Endothelial cell (in vitro differentiated cells): ENCODE measurements at regions not wholly inside any gene's neighbourhood (a gene's known extent, or its start where the extent isn't known, plus 50 kb on each side); places are given as distances from the start of the nearest gene placed in this dataset.
"Not testable (repeated sequence)": the region's sequence is repeated elsewhere in the genome, so short reads cannot be mapped to it uniquely, and the experiment has no call there.

ENCODE experiments used
- DNase-seq: peaks from one replicate; pipeline ENCODE4 v3.0.0; 2021; ENCODE audit warnings: low spot score
- H3K27ac Mint-ChIP-seq: one replicate; pipeline ENCODE4 v1.8.0; 2021; ENCODE audit warnings: mixed read lengths, inconsistent platforms; ENCODE audit not compliant: unreplicated experiment
- H3K27me3 Mint-ChIP-seq: one replicate; pipeline ENCODE4 v1.8.0; 2021; ENCODE audit warnings: mild to moderate bottlenecking, moderate library complexity, mixed read lengths, inconsistent platforms; ENCODE audit not compliant: unreplicated experiment
- H3K36me3 Mint-ChIP-seq: one replicate; pipeline ENCODE4 v1.8.0; 2021; ENCODE audit warnings: mild to moderate bottlenecking, low read depth, mixed read lengths, inconsistent platforms; ENCODE audit not compliant: unreplicated experiment
- H3K4me1 Mint-ChIP-seq: one replicate; pipeline ENCODE4 v1.8.0; 2021; ENCODE audit warnings: mild to moderate bottlenecking, mixed read lengths, inconsistent platforms; ENCODE audit not compliant: unreplicated experiment
- H3K4me3 Mint-ChIP-seq: one replicate; pipeline ENCODE4 v1.8.0; 2021; ENCODE audit warnings: mild to moderate bottlenecking, mixed read lengths, inconsistent platforms; ENCODE audit not compliant: unreplicated experiment
- H3K9me3 Mint-ChIP-seq: one replicate; pipeline ENCODE4 v1.8.0; 2021; ENCODE audit warnings: mixed read lengths, inconsistent platforms; ENCODE audit not compliant: unreplicated experiment
- CTCF ChIP-seq: fragments of 200-600 bp; sonication (generic); IDR thresholded peaks from one replicate; pipeline ENCODE4 v1.5.0; 2021; ENCODE audit warnings: antibody characterized with exemption; ENCODE audit not compliant: unreplicated experiment

GRCh38 chr10:63683686-63684085, 162.5 kb downstream of the REEP3 start:
- Mint-ChIP-seq H3K4me1 (peaks cover 11% of the 10 kb centered on the region), H3K9me3 (no peaks in the 10 kb centered on the region), H3K27ac (no peak overlapping the region), H3K27me3 (peaks cover 3% of the 10 kb centered on the region), H3K36me3 (no peaks in the 10 kb centered on the region), H3K4me3 (no peak overlapping the region)
- no peak for DNase-seq
- no peak for TF ChIP-seq CTCF

GRCh38 chr10:63684257-63684936, 163.2 kb downstream of the REEP3 start:
- H3K4me3 Mint-ChIP-seq, result no peak overlapping the region
- no peaks in the 10 kb centered on the region for H3K36me3 Mint-ChIP-seq
- no peak overlapping the region for H3K27ac Mint-ChIP-seq
- H3K9me3 Mint-ChIP-seq, result no peaks in the 10 kb centered on the region
- no peak for TF ChIP-seq CTCF
- no peaks in the 10 kb centered on the region for H3K27me3 Mint-ChIP-seq
- H3K4me1 Mint-ChIP-seq, result peaks cover 11% of the 10 kb centered on the region
- DNase-seq, result no peak

GRCh38 chr10:63689768-63690167, 168.6 kb downstream of the REEP3 start:
- Mint-ChIP-seq H3K4me3 (no peak overlapping the region), H3K4me1 (peaks cover 11% of the 10 kb centered on the region), H3K27me3 (no peaks in the 10 kb centered on the region), H3K36me3 (no peaks in the 10 kb centered on the region), H3K9me3 (no peaks in the 10 kb centered on the region), H3K27ac (no peak overlapping the region)
- no peak for DNase-seq
- no peak for TF ChIP-seq CTCF

GRCh38 chr10:63692220-63692896, 171.2 kb downstream of the REEP3 start:
- Mint-ChIP-seq H3K27ac (no peak overlapping the region), H3K27me3 (no peaks in the 10 kb centered on the region), H3K9me3 (no peaks in the 10 kb centered on the region), H3K36me3 (no peaks in the 10 kb centered on the region), H3K4me1 (peaks cover 7% of the 10 kb centered on the region), H3K4me3 (no peak overlapping the region)
- no peak for DNase-seq
- TF ChIP-seq CTCF, result no peak

GRCh38 chr10:63693021-63693420, 171.8 kb downstream of the REEP3 start:
- not testable (repeated sequence) for H3K4me3 Mint-ChIP-seq, H3K9me3 Mint-ChIP-seq, H3K27ac Mint-ChIP-seq, H3K36me3 Mint-ChIP-seq, DNase-seq, H3K4me1 Mint-ChIP-seq, H3K27me3 Mint-ChIP-seq
